ENCODE measurements at regions not wholly inside any gene's neighbourhood (a gene's known extent, or its start where the extent isn't known, plus 50 kb on each side); places are given as distances from the start of the nearest gene placed in this dataset.

DNA sequence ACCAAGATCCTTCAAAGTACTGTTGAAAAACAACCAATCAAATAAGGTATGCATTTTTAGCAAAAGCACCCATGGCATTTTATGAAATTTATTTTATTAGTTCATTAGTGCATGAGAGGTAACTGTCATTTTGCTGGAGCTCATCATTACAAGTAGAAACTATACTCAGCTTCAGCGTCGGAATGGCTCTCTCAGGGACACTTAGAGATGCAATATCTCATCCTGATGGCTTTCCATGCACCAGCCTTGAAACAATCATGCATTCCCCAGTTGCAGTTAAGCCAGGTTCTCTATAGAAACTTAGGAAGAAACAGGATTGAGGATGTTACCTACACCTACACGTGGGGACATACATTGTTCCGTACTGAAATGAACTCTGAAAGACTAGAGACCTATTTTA lies 219.5 kb downstream of the GALR1 start:
- Histone ChIP-seq H3K4me3 (ENCODE audit: insufficient read depth in 1 of 2, low read depth in 1 of 2, low read length in 2 of 2) (no peak overlapping the region), H3K36me3 (ENCODE audit: control insufficient read depth in 1 of 2, insufficient read depth in 2 of 2, low read depth in 1 of 2, low read length in 2 of 2) (no peaks in the 10 kb centered on the region), H3K4ac (ENCODE audit: low read depth in 1 of 2, low read length in 2 of 2) (no peak overlapping the region), H4K8ac (ENCODE audit: low read length) (no peak overlapping the region), H2AK5ac (ENCODE audit: low read length, severe bottlenecking) (no peak overlapping the region), H3K23ac (ENCODE audit: low read length in 2 of 2) (no peak overlapping the region), H3K9ac (ENCODE audit: low read length) (no peak overlapping the region), H3K27ac (ENCODE audit: low read length, poor library complexity, severe bottlenecking) (no peak overlapping the region), H3K4me1 (ENCODE audit: control insufficient read depth, insufficient read depth, low read depth, low read length) (peaks cover 2% of the 10 kb centered on the region), H2AFZ (ENCODE audit: low read depth, low read length) (no peak overlapping the region), H2BK15ac (ENCODE audit: low read depth, poor library complexity, severe bottlenecking) (no peak overlapping the region), H2BK5ac (ENCODE audit: low read depth, low read length, poor library complexity, severe bottlenecking) (no peak overlapping the region), H3K27me3 (ENCODE audit: control insufficient read depth in 1 of 2, insufficient read depth in 1 of 2, low read length in 2 of 2) (peaks cover 0 to 3% of the 10 kb centered on the region in 2 experiments), H2BK12ac (ENCODE audit: low read length in 2 of 2) (no peak overlapping the region), H3K14ac (ENCODE audit: low read length in 2 of 2) (no peak overlapping the region), H3K18ac (ENCODE audit: low read depth in 1 of 2, low read length in 2 of 2) (no peak overlapping the region), H3K4me2 (ENCODE audit: low read length, poor library complexity, severe bottlenecking) (no peak overlapping the region), H3K79me1 (replicated peaks; ENCODE audit: low read length, poor library complexity, severe bottlenecking) (no peaks in the 10 kb centered on the region), H3K9me3 (ENCODE audit: control insufficient read depth, low read length) (no peaks in the 10 kb centered on the region), H4K91ac (ENCODE audit: low read length) (no peak overlapping the region), H2BK120ac (ENCODE audit: low read depth, low read length) (no peak overlapping the region)
- WGBS: 80% methylated on average over 3 of the region's 4 CpGs
- no peak for DNase-seq

DNA sequence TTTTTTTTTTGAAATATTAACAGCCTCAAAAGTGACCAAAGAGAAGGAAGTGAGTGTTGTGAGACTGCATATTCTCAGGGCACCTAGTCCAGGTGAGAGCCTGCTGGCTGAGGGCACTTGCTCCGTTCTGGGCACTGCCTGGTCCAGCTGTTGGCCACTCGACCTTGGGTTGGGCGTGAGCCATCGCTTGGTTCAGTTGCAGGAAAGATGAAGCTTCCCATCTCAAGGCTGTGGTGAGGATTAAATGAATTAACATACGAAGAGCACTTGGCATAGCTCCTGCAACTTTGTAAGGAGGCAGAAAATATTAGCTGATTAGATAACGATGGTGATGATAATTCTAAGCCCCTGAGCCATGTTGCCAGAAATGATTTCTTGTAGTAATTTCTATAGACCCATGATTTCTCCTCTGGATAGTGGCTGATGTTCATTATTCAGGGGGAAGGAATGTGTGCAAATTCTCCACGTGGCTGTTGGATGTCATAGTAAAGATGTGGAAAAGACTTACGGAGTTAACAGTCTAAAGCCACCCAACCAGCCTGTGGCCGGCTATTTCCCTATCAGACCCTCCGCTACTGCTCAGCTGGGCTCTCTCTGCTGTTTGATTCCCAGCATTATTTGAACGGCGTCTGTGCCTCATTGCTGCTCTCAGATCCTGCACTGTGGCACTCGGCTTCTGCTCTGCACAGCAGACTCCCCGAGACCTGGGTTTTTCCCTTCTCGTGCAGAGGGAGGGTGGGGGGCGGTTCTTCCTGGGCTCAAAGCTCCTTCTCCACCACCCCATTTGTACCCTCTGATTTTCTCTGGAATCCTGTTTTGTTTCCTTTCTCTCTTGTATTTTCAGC lies 221.1 kb downstream of the GALR1 start:
- Histone ChIP-seq H4K91ac (ENCODE audit: low read length) (no peak overlapping the region), H3K14ac (ENCODE audit: low read length in 2 of 2) (no peak overlapping the region), H3K36me3 (ENCODE audit: control insufficient read depth in 1 of 2, insufficient read depth in 2 of 2, low read depth in 1 of 2, low read length in 2 of 2) (no peaks in the 10 kb centered on the region), H2BK12ac (ENCODE audit: low read length in 2 of 2) (no peak overlapping the region), H3K4me1 (ENCODE audit: control insufficient read depth, insufficient read depth, low read depth, low read length) (peaks cover 2% of the 10 kb centered on the region), H2AFZ (ENCODE audit: low read depth, low read length) (no peak overlapping the region), H2AK5ac (ENCODE audit: low read length, severe bottlenecking) (no peak overlapping the region), H2BK5ac (ENCODE audit: low read depth, low read length, poor library complexity, severe bottlenecking) (no peak overlapping the region), H3K18ac (ENCODE audit: low read depth in 1 of 2, low read length in 2 of 2) (no peak overlapping the region), H3K23ac (ENCODE audit: low read length in 2 of 2) (no peak overlapping the region), H2BK15ac (ENCODE audit: low read depth, poor library complexity, severe bottlenecking) (no peak overlapping the region), H3K4ac (ENCODE audit: low read depth in 1 of 2, low read length in 2 of 2) (no peak overlapping the region), H3K4me2 (ENCODE audit: low read length, poor library complexity, severe bottlenecking) (no peak overlapping the region), H3K9me3 (ENCODE audit: control insufficient read depth, low read length) (no peaks in the 10 kb centered on the region), H3K4me3 (ENCODE audit: insufficient read depth in 1 of 2, low read depth in 1 of 2, low read length in 2 of 2) (no peak overlapping the region), H3K27me3 (ENCODE audit: control insufficient read depth in 1 of 2, insufficient read depth in 1 of 2, low read length in 2 of 2) (no peaks in the 10 kb centered on the region), H3K27ac (ENCODE audit: low read length, poor library complexity, severe bottlenecking) (no peak overlapping the region), H2BK120ac (ENCODE audit: low read depth, low read length) (no peak overlapping the region), H3K9ac (ENCODE audit: low read length) (no peak overlapping the region), H3K79me1 (replicated peaks; ENCODE audit: low read length, poor library complexity, severe bottlenecking) (no peaks in the 10 kb centered on the region), H4K8ac (ENCODE audit: low read length) (no peak overlapping the region)
- WGBS: 70% methylated on average over 16 of the region's 16 CpGs
- DNase-seq: no peak

DNA sequence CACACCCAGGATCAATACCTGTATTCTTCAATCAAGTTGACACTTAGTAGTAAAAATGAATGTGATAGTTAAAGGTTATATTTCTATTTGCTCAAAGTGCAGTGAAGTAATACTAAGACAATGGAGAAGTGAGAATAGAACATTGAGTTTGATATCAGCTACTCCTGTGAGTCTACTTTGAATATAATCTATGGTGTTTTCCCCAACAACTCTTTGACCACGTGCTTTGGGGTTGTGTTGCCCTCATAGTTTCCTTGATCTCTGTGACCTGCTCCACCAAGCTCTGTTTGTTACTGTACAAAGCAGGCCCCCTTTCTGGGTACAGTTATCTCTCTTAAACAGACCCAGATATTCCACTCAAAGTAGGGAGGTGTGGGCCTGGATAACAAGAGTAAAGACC lies 222.9 kb downstream of the GALR1 start:
- H3K9me3 ChIP-seq (ENCODE audit: control insufficient read depth, low read length): no peaks in the 10 kb centered on the region
- H3K4me1 ChIP-seq (ENCODE audit: control insufficient read depth, insufficient read depth, low read depth, low read length): peaks cover 2% of the 10 kb centered on the region
- H2BK5ac ChIP-seq (ENCODE audit: low read depth, low read length, poor library complexity, severe bottlenecking): no peak overlapping the region
- no peak overlapping the region for H2AFZ ChIP-seq (ENCODE audit: low read depth, low read length)
- DNase-seq: no peak
- no peak overlapping the region for H4K91ac ChIP-seq (ENCODE audit: low read length)
- no peak overlapping the region for H2AK5ac ChIP-seq (ENCODE audit: low read length, severe bottlenecking)
- no peak overlapping the region for H2BK15ac ChIP-seq (ENCODE audit: low read depth, poor library complexity, severe bottlenecking)
- H3K4me2 ChIP-seq (ENCODE audit: low read length, poor library complexity, severe bottlenecking): no peak overlapping the region
- H2BK12ac ChIP-seq (ENCODE audit: low read length in 2 of 2): no peak overlapping the region
- no peak overlapping the region for H2BK120ac ChIP-seq (ENCODE audit: low read depth, low read length)
- H3K9ac ChIP-seq (ENCODE audit: low read length): no peak overlapping the region
- no peak overlapping the region for H3K23ac ChIP-seq (ENCODE audit: low read length in 2 of 2)
- no peaks in the 10 kb centered on the region for H3K27me3 ChIP-seq (ENCODE audit: control insufficient read depth in 1 of 2, insufficient read depth in 1 of 2, low read length in 2 of 2)
- no peak overlapping the region for H3K4me3 ChIP-seq (ENCODE audit: insufficient read depth in 1 of 2, low read depth in 1 of 2, low read length in 2 of 2)
- no peak overlapping the region for H4K8ac ChIP-seq (ENCODE audit: low read length)
- no peak overlapping the region for H3K27ac ChIP-seq (ENCODE audit: low read length, poor library complexity, severe bottlenecking)
- H3K4ac ChIP-seq (ENCODE audit: low read depth in 1 of 2, low read length in 2 of 2): no peak overlapping the region
- WGBS: 50% methylated on average over 1 of the region's 1 CpG
- no peaks in the 10 kb centered on the region for H3K79me1 ChIP-seq (replicated peaks; ENCODE audit: low read length, poor library complexity, severe bottlenecking)
- H3K18ac ChIP-seq (ENCODE audit: low read depth in 1 of 2, low read length in 2 of 2): no peak overlapping the region
- H3K36me3 ChIP-seq (ENCODE audit: control insufficient read depth in 1 of 2, insufficient read depth in 2 of 2, low read depth in 1 of 2, low read length in 2 of 2): no peaks in the 10 kb centered on the region
- H3K14ac ChIP-seq (ENCODE audit: low read length in 2 of 2): no peak overlapping the region

DNA sequence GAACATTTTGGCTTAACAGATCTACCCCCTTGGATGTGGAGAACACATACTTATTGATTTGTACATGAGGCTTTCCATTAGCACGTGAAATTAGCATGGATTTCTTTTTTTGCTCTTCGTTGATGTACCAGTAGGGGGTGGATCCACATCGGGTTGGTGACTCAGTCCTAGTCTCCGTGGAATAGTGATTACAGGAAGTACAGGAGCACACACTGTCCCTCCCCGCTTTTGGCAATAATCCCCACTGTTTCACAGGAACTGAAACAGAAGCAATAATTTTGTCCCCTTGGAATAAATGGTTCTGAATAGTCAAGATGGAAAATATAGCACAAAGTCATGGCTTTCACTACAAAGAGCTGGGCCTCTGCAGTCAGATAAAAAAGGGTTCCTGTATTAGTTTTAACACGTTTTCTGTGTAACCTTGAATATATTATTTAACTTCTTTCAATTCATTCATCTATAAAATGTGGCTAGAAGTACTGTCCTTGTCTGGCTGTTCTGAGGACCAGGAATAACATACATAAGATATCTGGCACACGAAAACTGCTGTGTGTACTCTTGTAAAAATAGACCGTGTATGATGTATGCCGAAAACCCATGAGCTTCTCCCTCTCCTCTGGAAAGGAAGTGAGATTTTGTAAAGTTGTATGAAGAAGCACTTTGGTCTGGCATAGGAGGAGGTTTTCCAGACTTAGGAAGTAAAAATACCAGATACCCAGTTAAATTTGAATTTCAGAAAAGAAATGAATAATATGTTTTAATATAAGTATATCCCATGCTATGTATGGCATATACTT lies 229.2 kb downstream of the GALR1 start:
- H3K4ac ChIP-seq (ENCODE audit: low read depth in 1 of 2, low read length in 2 of 2): no peak overlapping the region
- WGBS: 52% methylated on average over 7 of the region's 9 CpGs
- H3K14ac ChIP-seq (ENCODE audit: low read length in 2 of 2): no peak overlapping the region
- H3K27ac ChIP-seq (ENCODE audit: low read length, poor library complexity, severe bottlenecking): no peak overlapping the region
- no peak overlapping the region for H2BK120ac ChIP-seq (ENCODE audit: low read depth, low read length)
- H3K23ac ChIP-seq (ENCODE audit: low read length in 2 of 2): no peak overlapping the region
- no peaks in the 10 kb centered on the region for H3K36me3 ChIP-seq (ENCODE audit: control insufficient read depth in 1 of 2, insufficient read depth in 2 of 2, low read depth in 1 of 2, low read length in 2 of 2)
- no peaks in the 10 kb centered on the region for H3K27me3 ChIP-seq (ENCODE audit: control insufficient read depth in 1 of 2, insufficient read depth in 1 of 2, low read length in 2 of 2)
- H4K8ac ChIP-seq (ENCODE audit: low read length): no peak overlapping the region
- no peak overlapping the region for H2BK5ac ChIP-seq (ENCODE audit: low read depth, low read length, poor library complexity, severe bottlenecking)
- no peak overlapping the region for H3K18ac ChIP-seq (ENCODE audit: low read depth in 1 of 2, low read length in 2 of 2)
- no peak overlapping the region for H4K91ac ChIP-seq (ENCODE audit: low read length)
- no peaks in the 10 kb centered on the region for H3K79me1 ChIP-seq (replicated peaks; ENCODE audit: low read length, poor library complexity, severe bottlenecking)
- DNase-seq: no peak
- H3K4me2 ChIP-seq (ENCODE audit: low read length, poor library complexity, severe bottlenecking): no peak overlapping the region
- H3K9me3 ChIP-seq (ENCODE audit: control insufficient read depth, low read length): no peaks in the 10 kb centered on the region
- H3K4me1 ChIP-seq (ENCODE audit: control insufficient read depth, insufficient read depth, low read depth, low read length): no peaks in the 10 kb centered on the region
- H3K4me3 ChIP-seq (ENCODE audit: insufficient read depth in 1 of 2, low read depth in 1 of 2, low read length in 2 of 2): no peak overlapping the region
- H2BK15ac ChIP-seq (ENCODE audit: low read depth, poor library complexity, severe bottlenecking): no peak overlapping the region
- no peak overlapping the region for H2AK5ac ChIP-seq (ENCODE audit: low read length, severe bottlenecking)
- H2BK12ac ChIP-seq (ENCODE audit: low read length in 2 of 2): no peak overlapping the region
- peak overlapping the region; percentile 25 for H3K9ac ChIP-seq (ENCODE audit: low read length)
- H2AFZ ChIP-seq (ENCODE audit: low read depth, low read length): no peak overlapping the region

All from mesenchymal stem cell (in vitro differentiated cells and primary cell).